Stomach smooth muscle (tissue), 2 donors: ENCODE measurements at regions not wholly inside any gene's neighbourhood (a gene's known extent, or its start where the extent isn't known, plus 50 kb on each side); places are given as distances from the start of the nearest gene placed in this dataset.
"Not testable (repeated sequence)": the region's sequence is repeated elsewhere in the genome, so short reads cannot be mapped to it uniquely, and the experiment has no call there.

Source experiments
- H3K27ac ChIP-seq: one replicate; pipeline ENCODE4 v1.7.0; 2013; ENCODE audit warnings: mild to moderate bottlenecking, low read length, inconsistent platforms
- H3K27me3 ChIP-seq, 2 donors: one replicate each; pipeline ENCODE4 v1.7.0; 2013; ENCODE audit warnings: low read length in 2 of 2; ENCODE audit not compliant: insufficient read depth in 2 of 2, control insufficient read depth in 1 of 2
- H3K36me3 ChIP-seq, 2 donors: one replicate each; pipeline ENCODE4 v1.7.0; 2013; ENCODE audit warnings: low read length in 2 of 2; ENCODE audit not compliant: control insufficient read depth in 2 of 2, insufficient read depth in 2 of 2
- H3K4me1 ChIP-seq: one replicate; pipeline ENCODE4 v1.7.0; 2013; ENCODE audit warnings: low read length; ENCODE audit not compliant: control insufficient read depth, insufficient read depth
- H3K4me3 ChIP-seq, 2 donors: one replicate each; pipeline ENCODE4 v1.7.0; 2013; ENCODE audit warnings: low read length in 2 of 2
- H3K9ac ChIP-seq, 2 donors: one replicate each; pipeline ENCODE4 v1.7.0; 2013; ENCODE audit warnings: low read length in 2 of 2, mild to moderate bottlenecking in 1 of 2
- H3K9me3 ChIP-seq, 2 donors: one replicate each; pipeline ENCODE4 v1.7.0; 2013; ENCODE audit warnings: low read length in 2 of 2; ENCODE audit not compliant: control insufficient read depth in 2 of 2
- donor health status: healthy.
- donor health status: Pancreatic carcinoma.

GRCh38 chr2:149690825-149691224, 103.2 kb upstream of the MMADHC start:
- Histone ChIP-seq H3K4me1 (peaks cover 10% of the 10 kb centered on the region), H3K9ac (no peak overlapping the region), H3K27ac (no peak overlapping the region), H3K27me3 (no peaks in the 10 kb centered on the region), H3K36me3 (no peaks in the 10 kb centered on the region), H3K9me3 (no peaks in the 10 kb centered on the region), H3K4me3 (no peak overlapping the region)

GRCh38 chr2:149687052-149687427, 99.5 kb upstream of the MMADHC start:
- H3K9me3 ChIP-seq = no peaks in the 10 kb centered on the region

GRCh38 chr2:149686136-149687051, 98.8 kb upstream of the MMADHC start:
- Histone ChIP-seq H3K36me3 (no peaks in the 10 kb centered on the region), H3K9ac (no peak overlapping the region), H3K27ac (no peak overlapping the region), H3K9me3 (no peaks in the 10 kb centered on the region), H3K4me3 (no peak overlapping the region), H3K4me1 (no peaks in the 10 kb centered on the region), H3K27me3 (no peaks in the 10 kb centered on the region)

More at GRCh38 chr2:149687052-149687427, 99.5 kb upstream of the MMADHC start:
- no peaks in the 10 kb centered on the region for H3K4me1 ChIP-seq
- H3K4me3 ChIP-seq = no peak overlapping the region
- H3K27ac ChIP-seq = no peak overlapping the region
- H3K9ac ChIP-seq = no peak overlapping the region
- H3K36me3 ChIP-seq = no peaks in the 10 kb centered on the region
- H3K27me3 ChIP-seq = no peaks in the 10 kb centered on the region

- not testable (repeated sequence) for H3K4me1 ChIP-seq, H3K27me3 ChIP-seq, H3K9me3 ChIP-seq, H3K9ac ChIP-seq, H3K4me3 ChIP-seq, H3K36me3 ChIP-seq, H3K27ac ChIP-seq
Observed at GRCh38 chr2:149685401-149685800, 97.8 kb upstream of the MMADHC start.

GRCh38 chr2:149679286-149679685, 91.7 kb upstream of the MMADHC start:
- H3K27ac ChIP-seq = no peak overlapping the region
- no peaks in the 10 kb centered on the region for H3K36me3 ChIP-seq
- H3K4me3 ChIP-seq = no peak overlapping the region
- no peaks in the 10 kb centered on the region for H3K27me3 ChIP-seq
- H3K9me3 ChIP-seq = no peaks in the 10 kb centered on the region
- H3K4me1 ChIP-seq = no peaks in the 10 kb centered on the region
- H3K9ac ChIP-seq = no peak overlapping the region

GRCh38 chr2:149677416-149677815, 89.8 kb upstream of the MMADHC start:
- no peaks in the 10 kb centered on the region for H3K27me3 ChIP-seq

GRCh38 chr2:149670086-149670485, 82.5 kb upstream of the MMADHC start:
- Histone ChIP-seq H3K4me3 (no peak overlapping the region), H3K9ac (no peak overlapping the region), H3K9me3 (no peaks in the 10 kb centered on the region), H3K27me3 (no peaks in the 10 kb centered on the region), H3K27ac (no peak overlapping the region), H3K36me3 (no peaks in the 10 kb centered on the region), H3K4me1 (no peaks in the 10 kb centered on the region)

More at GRCh38 chr2:149677416-149677815, 89.8 kb upstream of the MMADHC start:
- Histone ChIP-seq H3K4me1 (no peaks in the 10 kb centered on the region), H3K27ac (no peak overlapping the region), H3K36me3 (no peaks in the 10 kb centered on the region), H3K9ac (no peak overlapping the region), H3K9me3 (no peaks in the 10 kb centered on the region), H3K4me3 (no peak overlapping the region)

- no peak overlapping the region for H3K4me3 ChIP-seq
- no peak overlapping the region for H3K27ac ChIP-seq
- no peak overlapping the region for H3K9ac ChIP-seq
- H3K27me3 ChIP-seq = no peaks in the 10 kb centered on the region
- no peaks in the 10 kb centered on the region for H3K4me1 ChIP-seq
- no peaks in the 10 kb centered on the region for H3K9me3 ChIP-seq
- no peaks in the 10 kb centered on the region for H3K36me3 ChIP-seq
Observed at GRCh38 chr2:149666809-149667320, 79.3 kb upstream of the MMADHC start.

GRCh38 chr2:149664896-149665295, 77.3 kb upstream of the MMADHC start:
- no peaks in the 10 kb centered on the region for H3K36me3 ChIP-seq
- H3K27ac ChIP-seq = no peak overlapping the region
- H3K9me3 ChIP-seq = no peaks in the 10 kb centered on the region
- H3K4me3 ChIP-seq = no peak overlapping the region
- H3K9ac ChIP-seq = no peak overlapping the region
- H3K27me3 ChIP-seq = no peaks in the 10 kb centered on the region
- H3K4me1 ChIP-seq = no peaks in the 10 kb centered on the region

- no peak overlapping the region for H3K9ac ChIP-seq
- H3K4me1 ChIP-seq = no peaks in the 10 kb centered on the region
- no peak overlapping the region for H3K4me3 ChIP-seq
- H3K9me3 ChIP-seq = no peaks in the 10 kb centered on the region
- no peaks in the 10 kb centered on the region for H3K36me3 ChIP-seq
- no peaks in the 10 kb centered on the region for H3K27me3 ChIP-seq
- H3K27ac ChIP-seq = no peak overlapping the region
Observed at GRCh38 chr2:149662556-149662955, 75.0 kb upstream of the MMADHC start.

- Histone ChIP-seq H3K4me1 (no peaks in the 10 kb centered on the region), H3K9me3 (no peaks in the 10 kb centered on the region), H3K27me3 (no peaks in the 10 kb centered on the region), H3K9ac (no peak overlapping the region), H3K4me3 (no peak overlapping the region), H3K36me3 (no peaks in the 10 kb centered on the region), H3K27ac (no peak overlapping the region)
Observed at GRCh38 chr2:149661844-149662243, 74.3 kb upstream of the MMADHC start.
